Neural progenitor cell (in vitro differentiated cells): ENCODE measurements at regions not wholly inside any gene's neighbourhood (a gene's known extent, or its start where the extent isn't known, plus 50 kb on each side); places are given as distances from the start of the nearest gene placed in this dataset.

Source experiments
- CTCF ChIP-seq: fragments of 200-600 bp; sonication (generic); IDR thresholded peaks from 2 replicates; pipeline ENCODE4 v1.5.1; 2017; ENCODE audit warnings: antibody characterized with exemption, mild to moderate bottlenecking
- EZH2 ChIP-seq: fragments of 200-600 bp; sonication (generic); IDR thresholded peaks from 2 replicates; pipeline ENCODE4 v1.6.1; 2017; ENCODE audit warnings: antibody characterized with exemption, mild to moderate bottlenecking, moderate library complexity
- EZH2phosphoT487 ChIP-seq: fragments of 200-600 bp; sonication (generic); IDR thresholded peaks from 2 replicates; pipeline ENCODE4 v1.6.1; 2017; ENCODE audit warnings: antibody characterized with exemption

- TF ChIP-seq CTCF (no peak), EZH2 (no peak), EZH2phosphoT487 (no peak)
These were observed 385.3 kb downstream of the IRS1 start for GRCh38 chr2:226414335-226414734.
